GM23338 (cell line): ENCODE measurements at regions not wholly inside any gene's neighbourhood (a gene's known extent, or its start where the extent isn't known, plus 50 kb on each side); places are given as distances from the start of the nearest gene placed in this dataset.

Experiments used
- ATAC-seq: fragments of 200-7000 bp; cut with Tn5 transposase; 3 replicates; pipeline ENCODE4 v1.9.1; 2020
- DNase-seq: peaks from one replicate; pipeline ENCODE4 v3.0.0-alpha.2; 2015; ENCODE audit warnings: low spot score
- H2AFZ ChIP-seq: fragments of 200-600 bp; sonication (generic); 2 replicates; pipeline ENCODE4 v1.8.0; 2016; ENCODE audit warnings: antibody characterized with exemption, mild to moderate bottlenecking, moderate library complexity
- H3F3A ChIP-seq: fragments of 200-600 bp; sonication (generic); replicated peaks from 2 replicates; pipeline ENCODE4 v1.8.0; 2017; ENCODE audit warnings: antibody characterized with exemption, mixed run types, low read depth
- H3K27ac ChIP-seq: fragments of 200-600 bp; sonication (generic); 2 replicates; pipeline ENCODE4 v1.6.1; 2016; ENCODE audit warnings: low read depth
- H3K27me3 ChIP-seq: fragments of 200-600 bp; sonication (generic); 2 replicates; pipeline ENCODE4 v1.8.0; 2016; ENCODE audit warnings: mild to moderate bottlenecking, mixed run types, moderate library complexity; ENCODE audit not compliant: insufficient read depth
- H3K36me3 ChIP-seq: fragments of 200-600 bp; sonication (generic); 2 replicates; pipeline ENCODE4 v1.8.0; 2016; ENCODE audit warnings: mild to moderate bottlenecking; ENCODE audit not compliant: insufficient read depth
- H3K4me1 ChIP-seq: fragments of 200-600 bp; sonication (generic); 2 replicates; pipeline ENCODE4 v1.8.0; 2016; ENCODE audit warnings: mild to moderate bottlenecking, moderate library complexity; ENCODE audit not compliant: insufficient read depth
- H3K4me2 ChIP-seq: fragments of 200-600 bp; sonication (generic); 2 replicates; pipeline ENCODE4 v1.7.1; 2017; ENCODE audit warnings: mixed run types
- H3K4me3 ChIP-seq: fragments of 200-600 bp; sonication (generic); 2 replicates; pipeline ENCODE4 v1.6.1; 2016; ENCODE audit warnings: mixed run types
- H3K79me2 ChIP-seq: fragments of 200-600 bp; sonication (generic); replicated peaks from 2 replicates; pipeline ENCODE4 v1.8.0; 2017; ENCODE audit warnings: mild to moderate bottlenecking; ENCODE audit not compliant: insufficient read depth
- H3K9me2 ChIP-seq: fragments of 200-600 bp; sonication (generic); 2 replicates; pipeline ENCODE4 v1.8.0; 2017; ENCODE audit not compliant: insufficient read depth
- H4K20me1 ChIP-seq: fragments of 200-600 bp; sonication (generic); replicated peaks from 2 replicates; pipeline ENCODE4 v1.8.0; 2017; ENCODE audit warnings: mild to moderate bottlenecking; ENCODE audit not compliant: insufficient read depth
- H3K27ac Mint-ChIP-seq: 2 replicates; pipeline ENCODE4 v1.8.0; 2020; ENCODE audit warnings: inconsistent platforms, mild to moderate bottlenecking, moderate library complexity, mixed read lengths
- H3K27me3 Mint-ChIP-seq: 3 replicates; pipeline ENCODE4 v1.8.0; 2022; ENCODE audit warnings: low read depth, mild to moderate bottlenecking, moderate library complexity, mixed read lengths, inconsistent platforms; ENCODE audit not compliant: insufficient read depth, poor library complexity
- H3K36me3 Mint-ChIP-seq: 3 replicates; pipeline ENCODE4 v1.8.0; 2021; ENCODE audit warnings: low read depth, mild to moderate bottlenecking, inconsistent platforms, moderate library complexity, mixed read lengths
- H3K4me1 Mint-ChIP-seq: 3 replicates; pipeline ENCODE4 v1.8.0; 2020; ENCODE audit warnings: mild to moderate bottlenecking, inconsistent platforms, mixed read lengths
- H3K4me3 Mint-ChIP-seq: 3 replicates; pipeline ENCODE4 v1.8.0; 2021; ENCODE audit warnings: moderate library complexity, mild to moderate bottlenecking, inconsistent platforms, mixed read lengths
- H3K9me3 Mint-ChIP-seq: 3 replicates; pipeline ENCODE4 v1.8.0; 2020; ENCODE audit warnings: moderate library complexity, mild to moderate bottlenecking, inconsistent platforms, mixed read lengths
- NANOG ChIP-seq: IDR thresholded peaks from 2 replicates; pipeline ENCODE4 v1.6.1; 2016; ENCODE audit warnings: antibody characterized with exemption, borderline replicate concordance
- ZNF114 ChIP-seq: fragments of 250-450 bp; sonication (Bioruptor Pico); IDR thresholded peaks from 2 replicates; pipeline ENCODE4 v1.5.0; 2020; ENCODE audit warnings: mild to moderate bottlenecking, moderate library complexity
- TF ChIP-seq, protein P1 (sequence below): fragments of 250-450 bp; sonication (Bioruptor Pico); IDR thresholded peaks from 2 replicates; pipeline ENCODE4 v1.5.0; 2020; ENCODE audit warnings: mild to moderate bottlenecking, moderate library complexity
- TF ChIP-seq, protein P2 (sequence below), 2 experiments: fragments of 200-600 bp in 1 of 2; sonication (generic) in 1 of 2; conservative IDR thresholded peaks; 2 replicates each; pipeline versions ENCODE4 v1.5.1 to v1.6.1; 2016 to 2017; ENCODE audit warnings: antibody characterized with exemption in 2 of 2, low read depth in 2 of 2, mild to moderate bottlenecking in 2 of 2, moderate library complexity in 1 of 2

DNA sequence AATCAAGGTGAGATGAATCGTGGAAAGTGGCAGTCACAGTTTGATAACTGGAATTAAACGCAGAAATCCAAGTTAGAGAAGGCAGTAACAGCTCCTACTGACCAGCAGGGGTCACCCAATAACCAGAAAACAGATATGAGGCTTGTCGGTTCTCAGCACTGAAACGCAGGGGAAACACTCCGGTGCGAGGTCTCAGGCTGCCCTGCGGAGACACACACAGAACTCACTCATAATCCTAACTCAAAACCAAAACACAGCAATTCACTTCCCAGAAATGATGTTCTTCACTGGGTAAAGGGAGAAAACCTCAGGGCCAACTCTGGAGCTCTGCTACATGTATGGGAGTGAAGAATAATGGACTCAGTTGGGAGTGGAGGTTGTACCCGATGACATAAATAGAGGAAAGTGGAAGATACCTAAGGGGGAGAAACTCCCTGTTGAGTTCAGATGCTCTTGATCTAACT is 384.4 kb downstream of the RAPGEF2 start:
- DNase-seq: peak; percentile 87
- Mint-ChIP-seq H3K4me1 (peaks cover 13% of the 10 kb centered on the region), H3K9me3 (peaks cover 25% of the 10 kb centered on the region), H3K4me3 (no peak overlapping the region), H3K27ac (no peak overlapping the region), H3K27me3 (no peaks in the 10 kb centered on the region), H3K36me3 (peaks cover 19% of the 10 kb centered on the region)
- no peaks in the 10 kb centered on the region for H3F3A ChIP-seq
- TF ChIP-seq, protein P1, sequence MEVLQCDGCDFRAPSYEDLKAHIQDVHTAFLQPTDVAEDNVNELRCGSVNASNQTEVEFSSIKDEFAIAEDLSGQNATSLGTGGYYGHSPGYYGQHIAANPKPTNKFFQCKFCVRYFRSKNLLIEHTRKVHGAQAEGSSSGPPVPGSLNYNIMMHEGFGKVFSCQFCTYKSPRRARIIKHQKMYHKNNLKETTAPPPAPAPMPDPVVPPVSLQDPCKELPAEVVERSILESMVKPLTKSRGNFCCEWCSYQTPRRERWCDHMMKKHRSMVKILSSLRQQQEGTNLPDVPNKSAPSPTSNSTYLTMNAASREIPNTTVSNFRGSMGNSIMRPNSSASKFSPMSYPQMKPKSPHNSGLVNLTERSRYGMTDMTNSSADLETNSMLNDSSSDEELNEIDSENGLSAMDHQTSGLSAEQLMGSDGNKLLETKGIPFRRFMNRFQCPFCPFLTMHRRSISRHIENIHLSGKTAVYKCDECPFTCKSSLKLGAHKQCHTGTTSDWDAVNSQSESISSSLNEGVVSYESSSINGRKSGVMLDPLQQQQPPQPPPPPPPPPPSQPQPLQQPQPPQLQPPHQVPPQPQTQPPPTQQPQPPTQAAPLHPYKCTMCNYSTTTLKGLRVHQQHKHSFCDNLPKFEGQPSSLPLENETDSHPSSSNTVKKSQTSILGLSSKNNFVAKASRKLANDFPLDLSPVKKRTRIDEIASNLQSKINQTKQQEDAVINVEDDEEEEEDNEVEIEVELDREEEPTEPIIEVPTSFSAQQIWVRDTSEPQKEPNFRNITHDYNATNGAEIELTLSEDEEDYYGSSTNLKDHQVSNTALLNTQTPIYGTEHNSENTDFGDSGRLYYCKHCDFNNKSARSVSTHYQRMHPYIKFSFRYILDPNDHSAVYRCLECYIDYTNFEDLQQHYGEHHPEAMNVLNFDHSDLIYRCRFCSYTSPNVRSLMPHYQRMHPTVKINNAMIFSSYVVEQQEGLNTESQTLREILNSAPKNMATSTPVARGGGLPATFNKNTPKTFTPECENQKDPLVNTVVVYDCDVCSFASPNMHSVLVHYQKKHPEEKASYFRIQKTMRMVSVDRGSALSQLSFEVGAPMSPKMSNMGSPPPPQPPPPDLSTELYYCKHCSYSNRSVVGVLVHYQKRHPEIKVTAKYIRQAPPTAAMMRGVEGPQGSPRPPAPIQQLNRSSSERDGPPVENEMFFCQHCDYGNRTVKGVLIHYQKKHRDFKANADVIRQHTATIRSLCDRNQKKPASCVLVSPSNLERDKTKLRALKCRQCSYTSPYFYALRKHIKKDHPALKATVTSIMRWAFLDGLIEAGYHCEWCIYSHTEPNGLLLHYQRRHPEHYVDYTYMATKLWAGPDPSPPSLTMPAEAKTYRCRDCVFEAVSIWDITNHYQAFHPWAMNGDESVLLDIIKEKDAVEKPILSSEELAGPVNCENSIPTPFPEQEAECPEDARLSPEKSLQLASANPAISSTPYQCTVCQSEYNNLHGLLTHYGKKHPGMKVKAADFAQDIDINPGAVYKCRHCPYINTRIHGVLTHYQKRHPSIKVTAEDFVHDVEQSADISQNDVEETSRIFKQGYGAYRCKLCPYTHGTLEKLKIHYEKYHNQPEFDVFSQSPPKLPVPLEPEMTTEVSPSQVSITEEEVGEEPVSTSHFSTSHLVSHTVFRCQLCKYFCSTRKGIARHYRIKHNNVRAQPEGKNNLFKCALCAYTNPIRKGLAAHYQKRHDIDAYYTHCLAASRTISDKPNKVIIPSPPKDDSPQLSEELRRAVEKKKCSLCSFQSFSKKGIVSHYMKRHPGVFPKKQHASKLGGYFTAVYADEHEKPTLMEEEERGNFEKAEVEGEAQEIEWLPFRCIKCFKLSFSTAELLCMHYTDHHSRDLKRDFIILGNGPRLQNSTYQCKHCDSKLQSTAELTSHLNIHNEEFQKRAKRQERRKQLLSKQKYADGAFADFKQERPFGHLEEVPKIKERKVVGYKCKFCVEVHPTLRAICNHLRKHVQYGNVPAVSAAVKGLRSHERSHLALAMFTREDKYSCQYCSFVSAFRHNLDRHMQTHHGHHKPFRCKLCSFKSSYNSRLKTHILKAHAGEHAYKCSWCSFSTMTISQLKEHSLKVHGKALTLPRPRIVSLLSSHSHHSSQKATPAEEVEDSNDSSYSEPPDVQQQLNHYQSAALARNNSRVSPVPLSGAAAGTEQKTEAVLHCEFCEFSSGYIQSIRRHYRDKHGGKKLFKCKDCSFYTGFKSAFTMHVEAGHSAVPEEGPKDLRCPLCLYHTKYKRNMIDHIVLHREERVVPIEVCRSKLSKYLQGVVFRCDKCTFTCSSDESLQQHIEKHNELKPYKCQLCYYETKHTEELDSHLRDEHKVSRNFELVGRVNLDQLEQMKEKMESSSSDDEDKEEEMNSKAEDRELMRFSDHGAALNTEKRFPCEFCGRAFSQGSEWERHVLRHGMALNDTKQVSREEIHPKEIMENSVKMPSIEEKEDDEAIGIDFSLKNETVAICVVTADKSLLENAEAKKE (CRISPR knock-in tag): no peak
- no peak for TF ChIP-seq NANOG
- no peak for TF ChIP-seq ZNF114 (CRISPR knock-in tag)
- TF ChIP-seq, protein P2, sequence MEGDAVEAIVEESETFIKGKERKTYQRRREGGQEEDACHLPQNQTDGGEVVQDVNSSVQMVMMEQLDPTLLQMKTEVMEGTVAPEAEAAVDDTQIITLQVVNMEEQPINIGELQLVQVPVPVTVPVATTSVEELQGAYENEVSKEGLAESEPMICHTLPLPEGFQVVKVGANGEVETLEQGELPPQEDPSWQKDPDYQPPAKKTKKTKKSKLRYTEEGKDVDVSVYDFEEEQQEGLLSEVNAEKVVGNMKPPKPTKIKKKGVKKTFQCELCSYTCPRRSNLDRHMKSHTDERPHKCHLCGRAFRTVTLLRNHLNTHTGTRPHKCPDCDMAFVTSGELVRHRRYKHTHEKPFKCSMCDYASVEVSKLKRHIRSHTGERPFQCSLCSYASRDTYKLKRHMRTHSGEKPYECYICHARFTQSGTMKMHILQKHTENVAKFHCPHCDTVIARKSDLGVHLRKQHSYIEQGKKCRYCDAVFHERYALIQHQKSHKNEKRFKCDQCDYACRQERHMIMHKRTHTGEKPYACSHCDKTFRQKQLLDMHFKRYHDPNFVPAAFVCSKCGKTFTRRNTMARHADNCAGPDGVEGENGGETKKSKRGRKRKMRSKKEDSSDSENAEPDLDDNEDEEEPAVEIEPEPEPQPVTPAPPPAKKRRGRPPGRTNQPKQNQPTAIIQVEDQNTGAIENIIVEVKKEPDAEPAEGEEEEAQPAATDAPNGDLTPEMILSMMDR (conservative IDR thresholded peaks at IDR 0.05; ENCODE audit: low read depth in 2 of 2): peak; percentile 90
- no peak overlapping the region for H3K4me3 ChIP-seq
- peaks cover 3% of the 10 kb centered on the region; the same call in 1 of the 2 replicates for H3K4me1 ChIP-seq
- H3K27me3 ChIP-seq: no peaks in the 10 kb centered on the region
- no peak overlapping the region for H3K4me2 ChIP-seq
- peak overlapping the region; percentile 16; the same call in 1 of the 2 replicates for H2AFZ ChIP-seq
- H3K36me3 ChIP-seq: no peaks in the 10 kb centered on the region
- ATAC-seq: peak; percentile 98
- H3K27ac ChIP-seq: no peak overlapping the region
- H4K20me1 ChIP-seq: no peaks in the 10 kb centered on the region
- H3K9me2 ChIP-seq: no peaks in the 10 kb centered on the region; the same call in 1 of the 2 replicates
- no peaks in the 10 kb centered on the region for H3K79me2 ChIP-seq
